GM12892 (cell line): ENCODE measurements at regions not wholly inside any gene's neighbourhood (a gene's known extent, or its start where the extent isn't known, plus 50 kb on each side); places are given as distances from the start of the nearest gene placed in this dataset.

Experiments
- POLR2A ChIP-seq: IDR thresholded peaks from 2 replicates; pipeline ENCODE4 v1.6.1; 2011; ENCODE audit warnings: low read depth, low read length, control low read depth
- POLR2AphosphoS5 ChIP-seq: IDR thresholded peaks from 2 replicates; pipeline ENCODE4 v1.6.1; 2011; ENCODE audit warnings: low read depth, low read length, control low read depth

GRCh38 chr12:93173178-93173957 is 204.4 kb upstream of the NUDT4 start:
- TF ChIP-seq POLR2AphosphoS5 (no peak), POLR2A (no peak)
